PC-9 (cell line): ENCODE measurements at regions not wholly inside any gene's neighbourhood (a gene's known extent, or its start where the extent isn't known, plus 50 kb on each side); places are given as distances from the start of the nearest gene placed in this dataset.
A peak's percentile ranks its signal among the peaks of the same experiment; 100 is the strongest.

Source experiments
- BruUV-seq: library from RNA; stranded (reverse); fragments of 400-500 nt; replicated peaks from 2 replicates; lab custom pipeline; 2021; lab: Mats Ljungman, UMichigan
- CTCF ChIA-PET: fragments of 300-600 bp; sonication (Branson Sonifier 250); formaldehyde crosslinking; loops from one replicate; lab custom pipeline; 2022; ENCODE audit warnings: antibody characterized with exemption; lab: Charles Lee
- POLR2A ChIA-PET: fragments of 300-600 bp; sonication (Branson Sonifier 250); formaldehyde crosslinking; loops from one replicate; lab custom pipeline; 2022; ENCODE audit warnings: antibody characterized with exemption; ENCODE audit not compliant: unreplicated experiment; lab: Charles Lee
- DNase-seq, 2 experiments: peaks; one replicate each; pipeline versions ENCODE4 v3.0.0 to v3.0.0-alpha.2; 2015 to 2022; ENCODE audit warnings: mixed read lengths in 1 of 2
- H2AFZ ChIP-seq: fragments of 200-600 bp; sonication (generic); 2 replicates; pipeline ENCODE4 v1.8.1; 2017; ENCODE audit warnings: antibody characterized with exemption
- H3F3A ChIP-seq: fragments of 200-600 bp; sonication (generic); 2 replicates; pipeline ENCODE4 v1.8.1; 2017; ENCODE audit warnings: antibody characterized with exemption, mild to moderate bottlenecking, low read depth; ENCODE audit not compliant: insufficient read depth
- H3K27ac ChIP-seq: fragments of 200-600 bp; sonication (generic); 2 replicates; pipeline ENCODE4 v1.6.1; 2016; ENCODE audit warnings: mixed run types
- H3K27me3 ChIP-seq: fragments of 200-600 bp; sonication (generic); 2 replicates; pipeline ENCODE4 v1.6.1; 2016; ENCODE audit warnings: low read depth, mixed run types; ENCODE audit not compliant: insufficient read depth
- H3K36me3 ChIP-seq: fragments of 200-600 bp; sonication (generic); 2 replicates; pipeline ENCODE4 v1.6.1; 2016; ENCODE audit warnings: low read depth, mixed run types
- H3K4me1 ChIP-seq: fragments of 200-600 bp; sonication (generic); replicated peaks from 2 replicates; pipeline ENCODE4 v1.6.1; 2016; ENCODE audit warnings: mixed run types; ENCODE audit not compliant: insufficient read depth
- H3K4me2 ChIP-seq: fragments of 200-600 bp; sonication (generic); 2 replicates; pipeline ENCODE4 v1.6.1; 2017; ENCODE audit warnings: mixed run types
- H3K4me3 ChIP-seq: fragments of 200-600 bp; sonication (generic); 2 replicates; pipeline ENCODE4 v1.6.1; 2016; ENCODE audit warnings: mixed run types
- H3K79me2 ChIP-seq: fragments of 200-600 bp; sonication (generic); 2 replicates; pipeline ENCODE4 v1.6.1; 2017; ENCODE audit warnings: low read depth, mixed run types
- H3K9me2 ChIP-seq: fragments of 200-600 bp; sonication (generic); 2 replicates; pipeline ENCODE4 v1.8.1; 2017; ENCODE audit warnings: mild to moderate bottlenecking; ENCODE audit not compliant: insufficient read depth
- H3K9me3 ChIP-seq: fragments of 200-600 bp; sonication (generic); 2 replicates; pipeline ENCODE4 v1.8.1; 2016; ENCODE audit warnings: low read depth; ENCODE audit not compliant: insufficient read depth
- H4K20me1 ChIP-seq: fragments of 200-600 bp; sonication (generic); 2 replicates; pipeline ENCODE4 v1.8.1; 2017; ENCODE audit not compliant: insufficient read depth
- EZH2 ChIP-seq: fragments of 200-600 bp; sonication (generic); IDR thresholded peaks from 2 replicates; pipeline ENCODE4 v1.8.0; 2017; ENCODE audit warnings: antibody characterized with exemption, low read depth
- intact Hi-C: fragments of 100-400 bp; cut with micrococcal nuclease; formaldehyde crosslinking; loops from one replicate; pipeline ENCODE4 v1.10.0; 2022; ENCODE audit not compliant: unreplicated experiment
- TF ChIP-seq, protein P1 (sequence below): fragments of 200-600 bp; sonication (generic); conservative IDR thresholded peaks from 2 replicates; pipeline ENCODE4 v1.6.1; 2017; ENCODE audit warnings: mixed run types, antibody characterized with exemption, mild to moderate bottlenecking, moderate library complexity

DNA sequence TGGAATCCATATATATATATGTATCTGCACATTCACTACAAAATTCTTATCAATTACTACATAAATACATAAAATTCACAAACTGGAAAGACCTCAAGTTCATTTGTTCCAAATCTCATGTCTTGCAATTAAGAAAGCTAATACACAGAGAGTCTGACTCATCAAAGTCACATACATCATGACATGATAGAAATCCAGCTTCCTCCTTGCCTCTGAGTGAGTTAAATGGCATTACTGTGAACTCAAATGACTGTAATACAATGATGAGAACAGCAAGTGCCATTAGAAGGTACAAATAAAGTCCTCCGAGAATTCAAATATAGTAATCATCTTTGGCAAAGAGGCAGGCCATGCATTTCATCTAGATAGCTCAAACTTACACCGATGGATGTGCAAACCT lies 55.1 kb upstream of the AGTR1 start:
- Histone ChIP-seq H3K4me2 (peak overlapping the region; percentile 21; the same call in 1 of the 2 replicates), H3K27me3 (no peaks in the 10 kb centered on the region), H3K4me3 (no peak overlapping the region), H3K27ac (peak overlapping the region; percentile 87), H3K79me2 (no peaks in the 10 kb centered on the region), H3K9me2 (no peaks in the 10 kb centered on the region), H3F3A (peaks cover 6% of the 10 kb centered on the region; the same call in 1 of the 2 replicates), H3K4me1 (peaks cover 20% of the 10 kb centered on the region), H3K36me3 (no peaks in the 10 kb centered on the region), H4K20me1 (no peaks in the 10 kb centered on the region), H2AFZ (no peak overlapping the region; the same call in 1 of the 2 replicates), H3K9me3 (peaks cover 4% of the 10 kb centered on the region; the same call in 1 of the 2 replicates)
- BruUV-seq: no TSS peak
- intact Hi-C loops: no loop called here
- CTCF ChIA-PET: no interaction called here
- DNase-seq: no peak
- POLR2A ChIA-PET: interaction anchor here (1.0 kb wide), 1 partner anchor 300 kb away, joined by 3 read pairs; no protein-coding TSS in a partner anchor
- TF ChIP-seq, protein P1, sequence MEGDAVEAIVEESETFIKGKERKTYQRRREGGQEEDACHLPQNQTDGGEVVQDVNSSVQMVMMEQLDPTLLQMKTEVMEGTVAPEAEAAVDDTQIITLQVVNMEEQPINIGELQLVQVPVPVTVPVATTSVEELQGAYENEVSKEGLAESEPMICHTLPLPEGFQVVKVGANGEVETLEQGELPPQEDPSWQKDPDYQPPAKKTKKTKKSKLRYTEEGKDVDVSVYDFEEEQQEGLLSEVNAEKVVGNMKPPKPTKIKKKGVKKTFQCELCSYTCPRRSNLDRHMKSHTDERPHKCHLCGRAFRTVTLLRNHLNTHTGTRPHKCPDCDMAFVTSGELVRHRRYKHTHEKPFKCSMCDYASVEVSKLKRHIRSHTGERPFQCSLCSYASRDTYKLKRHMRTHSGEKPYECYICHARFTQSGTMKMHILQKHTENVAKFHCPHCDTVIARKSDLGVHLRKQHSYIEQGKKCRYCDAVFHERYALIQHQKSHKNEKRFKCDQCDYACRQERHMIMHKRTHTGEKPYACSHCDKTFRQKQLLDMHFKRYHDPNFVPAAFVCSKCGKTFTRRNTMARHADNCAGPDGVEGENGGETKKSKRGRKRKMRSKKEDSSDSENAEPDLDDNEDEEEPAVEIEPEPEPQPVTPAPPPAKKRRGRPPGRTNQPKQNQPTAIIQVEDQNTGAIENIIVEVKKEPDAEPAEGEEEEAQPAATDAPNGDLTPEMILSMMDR: no peak
- no peak for TF ChIP-seq EZH2

DNA sequence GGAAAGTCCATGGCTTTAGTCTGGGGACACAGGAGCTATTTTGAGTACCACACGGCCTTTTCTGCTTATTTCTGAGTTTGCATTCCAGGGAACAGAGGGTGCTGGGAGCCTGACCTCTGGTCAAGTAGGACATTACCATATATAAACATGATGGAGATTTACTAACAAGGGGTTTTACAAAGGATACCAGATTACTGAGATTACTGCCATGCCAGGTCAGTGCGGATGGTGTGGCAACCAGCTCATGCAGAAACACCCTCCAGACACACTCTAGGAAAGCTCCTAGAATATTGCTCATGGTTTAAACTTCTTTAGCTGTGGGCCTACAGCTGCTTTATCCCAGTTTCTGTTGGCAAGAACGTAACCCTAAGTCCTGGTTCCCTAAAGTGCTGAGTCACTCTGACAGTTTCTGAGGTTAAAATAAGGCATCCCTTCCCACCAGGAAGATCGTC lies 54.3 kb upstream of the AGTR1 start:
- Histone ChIP-seq H3K36me3 (no peaks in the 10 kb centered on the region), H3K4me1 (peaks cover 20% of the 10 kb centered on the region), H3K27ac (peak overlapping the region; percentile 87), H3K4me3 (no peak overlapping the region), H2AFZ (peak overlapping the region; percentile 84), H3K27me3 (no peaks in the 10 kb centered on the region), H3K9me2 (no peaks in the 10 kb centered on the region), H3F3A (peaks cover 6% of the 10 kb centered on the region; the same call in 1 of the 2 replicates), H3K9me3 (peaks cover 4% of the 10 kb centered on the region; the same call in 1 of the 2 replicates), H4K20me1 (no peaks in the 10 kb centered on the region), H3K4me2 (peak overlapping the region; percentile 42; the same call in 1 of the 2 replicates), H3K79me2 (no peaks in the 10 kb centered on the region)
- TSS peak; percentile 77 for BruUV-seq
- DNase-seq: peak; percentile 49 to 70
- TF ChIP-seq EZH2: no peak
- TF ChIP-seq, protein P1: no peak
- intact Hi-C loops: no loop called here
- ChIA-PET CTCF (no interaction called here), POLR2A (interaction anchor here (0.6 to 0.7 kb wide), 3 partner anchors 33 to 1952 kb away, joined by 3 to 7 read pairs (median 5); no protein-coding TSS in a partner anchor)

DNA sequence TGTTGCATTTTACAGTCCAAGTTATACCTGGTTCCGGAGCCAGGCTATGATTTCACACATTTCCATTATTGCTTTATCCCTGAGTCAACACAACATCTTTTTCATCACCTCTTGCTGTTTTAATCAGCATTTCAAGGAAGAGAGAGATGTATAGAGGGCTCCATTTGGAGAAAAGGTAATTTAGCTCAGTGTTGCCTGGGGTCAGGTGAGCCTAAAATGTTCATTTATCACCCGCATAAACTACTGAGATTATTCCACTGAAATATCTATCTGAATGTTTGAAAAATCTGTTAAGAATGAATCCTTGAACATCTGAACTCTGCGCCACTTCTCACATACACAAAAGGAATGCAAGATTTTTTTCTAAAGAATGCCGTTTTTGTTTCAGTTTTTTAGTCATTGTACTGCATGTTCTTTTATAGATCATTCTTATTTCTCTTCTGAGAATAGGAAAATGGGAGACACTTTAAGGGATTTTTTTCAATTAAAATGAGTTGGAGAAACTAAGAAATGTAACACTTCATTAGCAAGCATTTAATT lies 51.5 kb upstream of the AGTR1 start:
- Histone ChIP-seq H3K27me3 (no peaks in the 10 kb centered on the region), H3K79me2 (no peaks in the 10 kb centered on the region), H3K4me3 (no peak overlapping the region), H3K9me3 (peaks cover 3% of the 10 kb centered on the region; the same call in 1 of the 2 replicates), H3K4me2 (no peak overlapping the region), H4K20me1 (no peaks in the 10 kb centered on the region), H3K36me3 (no peaks in the 10 kb centered on the region), H2AFZ (peak overlapping the region; percentile 8; the same call in 1 of the 2 replicates), H3K9me2 (no peaks in the 10 kb centered on the region), H3F3A (peaks cover 6% of the 10 kb centered on the region; the same call in 1 of the 2 replicates), H3K4me1 (peaks cover 20% of the 10 kb centered on the region), H3K27ac (no peak overlapping the region)
- ChIA-PET CTCF (no interaction called here), POLR2A (no interaction called here)
- intact Hi-C loops: loop anchor here (5.0 kb wide), 1 partner anchor 71 kb away; no protein-coding TSS in a partner anchor
- DNase-seq: no peak
- BruUV-seq: no TSS peak
- TF ChIP-seq EZH2: no peak
- TF ChIP-seq, protein P1: no peak
